ENCODE measurements at regions not wholly inside any gene's neighbourhood (a gene's known extent, or its start where the extent isn't known, plus 50 kb on each side); places are given as distances from the start of the nearest gene placed in this dataset.

GRCh38 chr10:113219446-113219845, 269.4 kb downstream of the TCF7L2 start:
- Histone ChIP-seq H3K27me3 (replicated peaks) (no peaks in the 10 kb centered on the region), H3K4me1 (replicated peaks) (peaks cover 46% of the 10 kb centered on the region), H3K9me3 (replicated peaks) (no peaks in the 10 kb centered on the region), H3K4me3 (no peak overlapping the region), H3K36me3 (no peaks in the 10 kb centered on the region), H3K27ac (peak overlapping the region; percentile 98)
- peak; percentile 83 to 91 for DNase-seq (ENCODE audit: low read depth in 1 of 2, low spot score in 2 of 2)

- peak overlapping the region; percentile 9; the same call in 1 of the 2 replicates for H3K27ac ChIP-seq
- H3K9me3 ChIP-seq (replicated peaks): no peaks in the 10 kb centered on the region
- H3K4me3 ChIP-seq: no peak overlapping the region
- H3K4me1 ChIP-seq (replicated peaks): peaks cover 46% of the 10 kb centered on the region
- DNase-seq (ENCODE audit: low read depth in 1 of 2, low spot score in 2 of 2): peak; percentile 79 to 82
- no peaks in the 10 kb centered on the region for H3K27me3 ChIP-seq (replicated peaks)
- H3K36me3 ChIP-seq: no peaks in the 10 kb centered on the region
Measured at GRCh38 chr10:113221756-113222168, 271.7 kb downstream of the TCF7L2 start.

GRCh38 chr10:113222207-113222606, 272.2 kb downstream of the TCF7L2 start:
- no peaks in the 10 kb centered on the region for H3K36me3 ChIP-seq
- H3K27me3 ChIP-seq (replicated peaks): no peaks in the 10 kb centered on the region
- no peak overlapping the region for H3K4me3 ChIP-seq
- H3K9me3 ChIP-seq (replicated peaks): no peaks in the 10 kb centered on the region
- peaks cover 46% of the 10 kb centered on the region for H3K4me1 ChIP-seq (replicated peaks)
- peak overlapping the region; percentile 9; the same call in 1 of the 2 replicates for H3K27ac ChIP-seq
- DNase-seq (ENCODE audit: low read depth in 1 of 2, low spot score in 2 of 2): no peak

- DNase-seq (ENCODE audit: low read depth in 1 of 2, low spot score in 2 of 2): no peak
- Histone ChIP-seq H3K4me3 (no peak overlapping the region), H3K36me3 (no peaks in the 10 kb centered on the region), H3K9me3 (replicated peaks) (no peaks in the 10 kb centered on the region), H3K27ac (no peak overlapping the region), H3K4me1 (replicated peaks) (peaks cover 45% of the 10 kb centered on the region), H3K27me3 (replicated peaks) (no peaks in the 10 kb centered on the region)
Measured at GRCh38 chr10:113225364-113225763, 275.3 kb downstream of the TCF7L2 start.

- Histone ChIP-seq H3K4me3 (no peak overlapping the region), H3K36me3 (no peaks in the 10 kb centered on the region), H3K4me1 (replicated peaks) (peaks cover 40% of the 10 kb centered on the region), H3K27ac (no peak overlapping the region), H3K27me3 (replicated peaks) (no peaks in the 10 kb centered on the region), H3K9me3 (replicated peaks) (no peaks in the 10 kb centered on the region)
- no peak for DNase-seq (ENCODE audit: low read depth in 1 of 2, low spot score in 2 of 2)
Measured at GRCh38 chr10:113225903-113226302, 275.9 kb downstream of the TCF7L2 start.

- no peak for DNase-seq (ENCODE audit: low read depth in 1 of 2, low spot score in 2 of 2)
- no peak overlapping the region for H3K27ac ChIP-seq
- H3K36me3 ChIP-seq: no peaks in the 10 kb centered on the region
- no peaks in the 10 kb centered on the region for H3K27me3 ChIP-seq (replicated peaks)
- no peaks in the 10 kb centered on the region for H3K9me3 ChIP-seq (replicated peaks)
- H3K4me3 ChIP-seq: no peak overlapping the region
- H3K4me1 ChIP-seq (replicated peaks): peaks cover 35% of the 10 kb centered on the region
Measured at GRCh38 chr10:113226399-113226798, 276.4 kb downstream of the TCF7L2 start.

GRCh38 chr10:113226831-113227445, 276.9 kb downstream of the TCF7L2 start:
- DNase-seq (ENCODE audit: low read depth in 1 of 2, low spot score in 2 of 2): no peak
- peaks cover 30% of the 10 kb centered on the region for H3K4me1 ChIP-seq (replicated peaks)
- no peaks in the 10 kb centered on the region for H3K36me3 ChIP-seq
- H3K27me3 ChIP-seq (replicated peaks): no peaks in the 10 kb centered on the region
- H3K4me3 ChIP-seq: no peak overlapping the region
- H3K9me3 ChIP-seq (replicated peaks): no peaks in the 10 kb centered on the region
- H3K27ac ChIP-seq: no peak overlapping the region

- H3K27ac ChIP-seq: peak overlapping the region; percentile 62
- H3K4me1 ChIP-seq (replicated peaks): peaks cover 30% of the 10 kb centered on the region
- no peak overlapping the region for H3K4me3 ChIP-seq
- H3K27me3 ChIP-seq (replicated peaks): no peaks in the 10 kb centered on the region
- no peaks in the 10 kb centered on the region for H3K9me3 ChIP-seq (replicated peaks)
- no peaks in the 10 kb centered on the region for H3K36me3 ChIP-seq
- DNase-seq (ENCODE audit: low read depth in 1 of 2, low spot score in 2 of 2): peak; percentile 64 to 92
Measured at GRCh38 chr10:113228530-113228929, 278.5 kb downstream of the TCF7L2 start.

- no peaks in the 10 kb centered on the region for H3K36me3 ChIP-seq
- no peak for DNase-seq (ENCODE audit: low read depth in 1 of 2, low spot score in 2 of 2)
- H3K27ac ChIP-seq: no peak overlapping the region
- H3K4me1 ChIP-seq (replicated peaks): peaks cover 30% of the 10 kb centered on the region
- H3K9me3 ChIP-seq (replicated peaks): no peaks in the 10 kb centered on the region
- H3K4me3 ChIP-seq: no peak overlapping the region
- no peaks in the 10 kb centered on the region for H3K27me3 ChIP-seq (replicated peaks)
Measured at GRCh38 chr10:113230011-113230610, 280.1 kb downstream of the TCF7L2 start.

GRCh38 chr10:113232928-113233511, 283.0 kb downstream of the TCF7L2 start:
- H3K27me3 ChIP-seq (replicated peaks): no peaks in the 10 kb centered on the region
- no peak for DNase-seq (ENCODE audit: low read depth in 1 of 2, low spot score in 2 of 2)
- H3K4me1 ChIP-seq (replicated peaks): peaks cover 24% of the 10 kb centered on the region
- no peaks in the 10 kb centered on the region for H3K36me3 ChIP-seq
- H3K27ac ChIP-seq: no peak overlapping the region
- H3K9me3 ChIP-seq (replicated peaks): no peaks in the 10 kb centered on the region
- H3K4me3 ChIP-seq: no peak overlapping the region

GRCh38 chr10:113234481-113234880, 284.4 kb downstream of the TCF7L2 start:
- no peak overlapping the region for H3K4me3 ChIP-seq

GRCh38 chr10:113235508-113235907, 285.5 kb downstream of the TCF7L2 start:
- H3K27me3 ChIP-seq (replicated peaks): no peaks in the 10 kb centered on the region
- H3K27ac ChIP-seq: no peak overlapping the region
- H3K4me3 ChIP-seq: no peak overlapping the region
- DNase-seq (ENCODE audit: low read depth in 1 of 2, low spot score in 2 of 2): no peak
- no peaks in the 10 kb centered on the region for H3K9me3 ChIP-seq (replicated peaks)
- peaks cover 6% of the 10 kb centered on the region; the same call in 1 of the 2 replicates for H3K4me1 ChIP-seq (replicated peaks)
- no peaks in the 10 kb centered on the region for H3K36me3 ChIP-seq

More at GRCh38 chr10:113234481-113234880, 284.4 kb downstream of the TCF7L2 start:
- Histone ChIP-seq H3K9me3 (replicated peaks) (no peaks in the 10 kb centered on the region), H3K36me3 (no peaks in the 10 kb centered on the region), H3K27ac (no peak overlapping the region), H3K27me3 (replicated peaks) (no peaks in the 10 kb centered on the region), H3K4me1 (replicated peaks) (peaks cover 11% of the 10 kb centered on the region; the same call in 1 of the 2 replicates)
- no peak for DNase-seq (ENCODE audit: low read depth in 1 of 2, low spot score in 2 of 2)

GRCh38 chr10:113236998-113237397, 287.0 kb downstream of the TCF7L2 start:
- H3K4me1 ChIP-seq (replicated peaks): peaks cover 6% of the 10 kb centered on the region; the same call in 1 of the 2 replicates
- H3K27ac ChIP-seq: no peak overlapping the region
- no peaks in the 10 kb centered on the region for H3K27me3 ChIP-seq (replicated peaks)
- H3K4me3 ChIP-seq: no peak overlapping the region
- DNase-seq (ENCODE audit: low read depth in 1 of 2, low spot score in 2 of 2): peak in 1 of 2 experiments; percentile 11
- no peaks in the 10 kb centered on the region for H3K9me3 ChIP-seq (replicated peaks)
- no peaks in the 10 kb centered on the region for H3K36me3 ChIP-seq

Measured in SJSA1 (cell line).